T-cell (primary cell): ENCODE measurements at regions not wholly inside any gene's neighbourhood (a gene's known extent, or its start where the extent isn't known, plus 50 kb on each side); places are given as distances from the start of the nearest gene placed in this dataset.

ENCODE experiments used
- ATAC-seq, 4 experiments: fragments of 200-7000 bp in 3 of 4; fragments of 150-1000 bp in 1 of 4; cut with Tn5 transposase; replicated peaks in 1 of 4; 1 replicate in 3 of 4; 2 replicates in 1 of 4; pipeline ENCODE4 v1.10.0; 2021; ENCODE audit warnings: moderate library complexity in 3 of 4, mild to moderate bottlenecking in 2 of 4, moderate number of reproducible peaks in 1 of 4
- CTCF ChIA-PET, 2 donors: fragments of 300-600 bp; sonication (Branson Sonifier 250); formaldehyde crosslinking; loops; one replicate each; lab custom pipeline; 2022; ENCODE audit warnings: antibody characterized with exemption in 2 of 2; lab: Charles Lee
- POLR2A ChIA-PET, 2 donors: fragments of 300-600 bp; sonication (Branson Sonifier 250); formaldehyde crosslinking; loops; one replicate each; lab custom pipeline; 2022; ENCODE audit warnings: antibody characterized with exemption in 2 of 2; lab: Charles Lee
- DNase-seq, 35 experiments: peaks; one replicate each; pipeline versions ENCODE4 v3.0.0 to v3.0.0-alpha.2; 2013 to 2023
- H3K27ac ChIP-seq: one replicate; pipeline ENCODE4 v1.5.1; 2013; ENCODE audit warnings: low read length
- H3K27me3 ChIP-seq, 2 experiments: replicated peaks in 1 of 2; 1 replicate in 1 of 2; 2 replicates in 1 of 2; pipeline versions ENCODE4 v1.6.1 to v1.7.0; 2013; ENCODE audit warnings: low read length in 1 of 2, mixed read lengths in 1 of 2; ENCODE audit not compliant: control insufficient read depth in 2 of 2, insufficient read depth in 2 of 2; ENCODE audit errors: extremely low read depth in 1 of 2
- H3K36me3 ChIP-seq, 2 donors: 1 replicate in 1 of 2; 2 replicates in 1 of 2; pipeline versions ENCODE4 v1.6.1 to v1.7.0; 2013; ENCODE audit warnings: low read length in 1 of 2; ENCODE audit not compliant: control insufficient read depth in 2 of 2, insufficient read depth in 1 of 2; ENCODE audit errors: extremely low read depth in 1 of 2
- H3K4me1 ChIP-seq, 2 experiments: 1 replicate in 1 of 2; 2 replicates in 1 of 2; pipeline versions ENCODE4 v1.6.1 to v1.7.0; 2013; ENCODE audit warnings: low read length in 2 of 2, mixed read lengths in 1 of 2; ENCODE audit not compliant: insufficient read depth in 2 of 2, control insufficient read depth in 1 of 2; ENCODE audit errors: extremely low read depth in 1 of 2
- H3K4me3 ChIP-seq, 2 donors: 1 replicate in 1 of 2; 2 replicates in 1 of 2; pipeline versions ENCODE4 v1.5.1 to v1.7.0; 2013; ENCODE audit warnings: mild to moderate bottlenecking in 2 of 2, low read length in 1 of 2, moderate library complexity in 1 of 2; ENCODE audit not compliant: control insufficient read depth in 1 of 2; ENCODE audit errors: extremely low read depth in 1 of 2
- H3K9me3 ChIP-seq: 2 replicates; pipeline ENCODE4 v1.7.0; 2013
- H3K27ac Mint-ChIP-seq, 2 donors: one replicate each; pipeline ENCODE4 v1.8.0; 2020 to 2021; ENCODE audit warnings: mild to moderate bottlenecking in 2 of 2, mixed read lengths in 2 of 2
- H3K27me3 Mint-ChIP-seq, 2 donors: one replicate each; pipeline ENCODE4 v1.8.0; 2021 to 2022; ENCODE audit warnings: mixed read lengths in 2 of 2
- H3K36me3 Mint-ChIP-seq: one replicate; pipeline ENCODE4 v1.8.0; 2021; ENCODE audit warnings: mixed read lengths
- H3K4me1 Mint-ChIP-seq, 3 donors: one replicate each; pipeline ENCODE4 v1.8.0; 2020 to 2022; ENCODE audit warnings: mixed read lengths in 3 of 3, mild to moderate bottlenecking in 1 of 3
- H3K4me3 Mint-ChIP-seq, 3 donors: one replicate each; pipeline ENCODE4 v1.8.0; 2020 to 2022; ENCODE audit warnings: mild to moderate bottlenecking in 3 of 3, mixed read lengths in 3 of 3, moderate library complexity in 3 of 3
- H3K9me3 Mint-ChIP-seq, 3 donors: one replicate each; pipeline ENCODE4 v1.8.0; 2020 to 2022; ENCODE audit warnings: mixed read lengths in 3 of 3
- WGBS: methylation state at CpG from one replicate; pipeline ENCODE4 v1.1.5; 2013; ENCODE audit warnings: missing lambda C conversion rate; ENCODE audit not compliant: insufficient coverage; 5-methylcytosine and 5-hydroxymethylcytosine counted together

DNA sequence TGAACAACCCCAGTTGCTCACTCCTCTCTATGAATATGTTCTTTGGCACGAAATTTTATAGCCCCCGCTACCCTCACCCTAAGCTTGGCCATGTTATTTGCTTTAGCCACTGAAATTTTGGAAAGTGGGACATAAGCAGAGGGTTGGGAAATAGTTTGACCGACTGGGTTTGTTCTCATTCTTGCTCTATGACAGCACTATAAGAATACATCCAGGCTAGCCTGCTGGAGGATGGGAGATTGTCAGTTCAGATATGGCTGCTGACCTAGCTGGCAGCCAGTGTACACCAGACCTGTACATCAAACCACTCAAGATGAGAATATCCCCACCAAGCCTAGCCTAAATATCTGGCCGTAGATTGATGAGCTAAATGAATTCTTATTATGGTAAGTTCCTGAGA lies 298.1 kb downstream of the PDGFC start:
- CTCF ChIA-PET = no interaction called here
- no CpG with 5 or more reads among the region's 4 CpGs for WGBS

DNA sequence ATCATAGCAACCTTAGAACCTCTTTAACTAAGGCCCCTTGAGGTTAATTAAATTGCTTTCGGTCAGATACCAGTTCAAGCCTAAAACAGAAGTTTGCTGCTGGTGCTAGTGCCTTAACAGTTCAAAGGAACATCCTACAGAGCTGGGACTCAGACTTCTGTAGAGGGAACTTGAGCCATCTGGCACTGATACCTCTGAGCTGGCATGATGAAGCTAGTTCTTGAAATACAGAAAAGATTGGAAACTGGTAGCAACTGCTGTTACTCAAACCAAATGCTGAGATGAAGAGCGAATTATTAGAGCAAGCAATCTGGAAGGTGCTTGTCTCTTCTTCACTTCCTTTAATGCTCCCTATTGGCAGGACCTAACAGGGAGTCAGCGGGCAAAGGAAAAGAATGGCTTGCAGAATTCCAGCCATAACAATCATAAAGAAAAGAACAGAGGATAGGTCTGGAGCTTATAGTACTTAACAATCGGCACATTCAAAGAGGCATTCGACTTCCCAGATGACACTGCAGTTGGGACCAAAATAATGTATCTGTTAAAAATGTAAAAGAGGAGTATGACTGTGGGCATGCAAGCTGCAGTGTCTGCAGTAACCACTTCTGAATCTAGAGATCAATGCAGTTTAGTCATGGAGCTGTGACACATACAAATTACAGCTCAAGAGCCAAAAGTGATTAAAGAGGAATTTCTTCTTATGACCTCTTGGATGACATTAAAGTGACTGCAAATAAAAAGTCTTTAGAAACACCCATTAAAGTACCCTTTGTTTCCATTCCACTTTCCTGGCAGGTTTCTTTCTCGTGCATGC lies 298.9 kb downstream of the PDGFC start:
- CTCF ChIA-PET = no interaction called here
- ATAC-seq (no peak), DNase-seq (no peak)
- Mint-ChIP-seq H3K27ac (no peak overlapping the region), H3K9me3 (peaks cover 0 to 8% (median 3%) of the 10 kb centered on the region in 3 donors), H3K4me1 (no peaks in the 10 kb centered on the region), H3K4me3 (no peak overlapping the region), H3K27me3 (no peaks in the 10 kb centered on the region), H3K36me3 (no peaks in the 10 kb centered on the region)
- H3K4me1 ChIP-seq = no peaks in the 10 kb centered on the region
- POLR2A ChIA-PET = interaction anchor here in 1 of 2 donors (0.6 kb wide), 1 partner anchor 797 kb away, joined by 3 read pairs; no protein-coding TSS in a partner anchor
- H3K9me3 ChIP-seq = no peaks in the 10 kb centered on the region
- no peaks in the 10 kb centered on the region for H3K36me3 ChIP-seq
- no peak overlapping the region for H3K4me3 ChIP-seq
- H3K27me3 ChIP-seq = no peaks in the 10 kb centered on the region
- WGBS = 66% methylated on average over 2 of the region's 6 CpGs
- H3K27ac ChIP-seq = no peak overlapping the region

More for the DNA sequence above, 298.1 kb downstream of the PDGFC start:
- ATAC-seq (no peak), DNase-seq (no peak)
- Histone ChIP-seq H3K4me3 (no peak overlapping the region), H3K36me3 (no peaks in the 10 kb centered on the region), H3K9me3 (no peaks in the 10 kb centered on the region), H3K27ac (no peak overlapping the region), H3K4me1 (no peaks in the 10 kb centered on the region), H3K27me3 (no peaks in the 10 kb centered on the region)
- peaks cover 0 to 9% (median 3%) of the 10 kb centered on the region in 3 donors for H3K9me3 Mint-ChIP-seq
- no peak overlapping the region for H3K4me3 Mint-ChIP-seq
- POLR2A ChIA-PET = no interaction called here
- H3K4me1 Mint-ChIP-seq = no peaks in the 10 kb centered on the region
- H3K27ac Mint-ChIP-seq = no peak overlapping the region
- no peaks in the 10 kb centered on the region for H3K36me3 Mint-ChIP-seq
- no peaks in the 10 kb centered on the region for H3K27me3 Mint-ChIP-seq

DNA sequence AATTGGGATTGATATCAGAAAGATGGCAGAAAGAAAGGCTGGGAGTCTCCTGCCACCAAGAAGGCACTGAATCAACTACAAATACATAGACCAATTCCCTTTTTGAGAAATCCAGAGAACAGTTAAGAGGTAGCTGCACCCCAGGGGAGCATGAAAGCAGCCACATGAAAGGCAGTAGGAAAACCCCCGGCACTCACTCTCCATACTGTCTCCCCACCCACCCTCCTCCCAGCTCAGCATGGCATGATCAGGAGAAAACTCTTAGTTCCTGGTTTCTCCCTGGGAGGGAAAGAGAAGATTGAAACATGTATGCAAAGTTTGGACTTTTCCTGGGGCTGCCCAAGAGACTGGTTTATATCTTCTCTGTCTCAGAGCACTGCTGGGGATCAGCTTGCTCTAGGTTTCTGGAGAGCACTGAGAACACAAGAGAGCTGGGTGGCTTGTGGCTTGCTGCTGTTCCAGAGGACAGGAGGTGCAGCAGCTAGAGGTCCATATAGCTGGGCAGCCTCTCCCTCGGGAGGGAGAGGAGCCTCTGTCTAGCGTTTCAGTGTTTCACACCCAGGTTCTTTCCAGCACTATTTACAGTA lies 305.7 kb downstream of the PDGFC start:
- ChIA-PET POLR2A (no interaction called here), CTCF (no interaction called here)
- H3K36me3 ChIP-seq = no peaks in the 10 kb centered on the region
- H3K36me3 Mint-ChIP-seq = no peaks in the 10 kb centered on the region
- H3K4me1 Mint-ChIP-seq = no peaks in the 10 kb centered on the region
- no peak overlapping the region for H3K27ac Mint-ChIP-seq
- no peak overlapping the region for H3K27ac ChIP-seq
- no CpG with 5 or more reads among the region's 3 CpGs for WGBS
- H3K9me3 ChIP-seq = no peaks in the 10 kb centered on the region
- no peaks in the 10 kb centered on the region for H3K4me1 ChIP-seq
- no peaks in the 10 kb centered on the region for H3K27me3 ChIP-seq
- H3K9me3 Mint-ChIP-seq = peaks cover 0 to 5% (median 4%) of the 10 kb centered on the region in 3 donors
- no peaks in the 10 kb centered on the region for H3K27me3 Mint-ChIP-seq
- DNase-seq (no peak), ATAC-seq (no peak)
- H3K4me3 Mint-ChIP-seq = no peak overlapping the region
- H3K4me3 ChIP-seq = no peak overlapping the region

DNA sequence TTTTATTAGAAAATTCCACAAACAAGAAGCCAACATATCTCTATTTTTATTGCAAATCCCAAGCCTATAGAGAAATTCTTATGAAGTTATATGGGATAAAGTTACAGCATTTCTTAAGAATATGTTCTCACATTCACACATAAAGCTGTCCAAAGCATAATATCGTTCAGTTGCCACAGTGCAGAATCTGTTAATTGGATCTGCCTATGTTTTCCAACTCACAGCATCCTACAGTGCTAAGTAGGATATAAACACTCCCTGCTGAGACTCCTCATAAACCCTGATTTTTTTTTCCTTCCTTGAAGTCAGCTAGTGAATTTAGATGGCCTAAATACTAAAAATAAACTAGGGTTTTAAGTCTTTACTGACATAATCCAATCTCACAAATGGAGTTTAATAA lies 307.9 kb downstream of the PDGFC start:
- Histone ChIP-seq H3K36me3 (no peaks in the 10 kb centered on the region), H3K9me3 (no peaks in the 10 kb centered on the region), H3K4me3 (no peak overlapping the region), H3K27me3 (no peaks in the 10 kb centered on the region), H3K27ac (no peak overlapping the region), H3K4me1 (no peaks in the 10 kb centered on the region)
- no peak for DNase-seq
- Mint-ChIP-seq H3K4me3 (no peak overlapping the region), H3K27me3 (no peaks in the 10 kb centered on the region), H3K4me1 (no peaks in the 10 kb centered on the region), H3K36me3 (no peaks in the 10 kb centered on the region), H3K9me3 (peaks cover 0 to 4% (median 3%) of the 10 kb centered on the region in 3 donors), H3K27ac (no peak overlapping the region)
- CTCF ChIA-PET = no interaction called here
- WGBS = no CpG with 5 or more reads among the region's 1 CpG
- ATAC-seq = no peak
- POLR2A ChIA-PET = no interaction called here

DNA sequence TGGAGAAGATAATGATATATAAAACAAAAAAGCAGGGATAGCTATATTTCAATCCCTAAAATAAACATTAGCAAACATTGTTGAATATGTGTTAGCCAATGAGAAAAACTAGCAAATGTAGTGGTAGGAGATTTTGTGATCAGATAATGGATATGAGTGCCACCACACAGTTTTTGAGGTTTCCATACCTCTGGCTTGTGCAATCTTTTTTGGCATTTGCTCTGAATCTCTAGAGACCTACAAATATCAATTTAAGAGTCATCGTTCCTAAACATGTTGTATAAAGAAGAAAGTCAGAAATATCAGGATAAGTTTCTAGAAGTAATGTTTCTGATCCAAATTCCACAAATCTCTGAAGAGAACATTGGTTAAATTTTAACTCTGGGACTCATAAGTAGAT lies 308.7 kb downstream of the PDGFC start:
- ATAC-seq (no peak), DNase-seq (no peak)
- Mint-ChIP-seq H3K4me3 (no peak overlapping the region), H3K4me1 (no peaks in the 10 kb centered on the region), H3K36me3 (no peaks in the 10 kb centered on the region), H3K27me3 (no peaks in the 10 kb centered on the region), H3K27ac (no peak overlapping the region), H3K9me3 (peaks cover 3 to 4% (median 4%) of the 10 kb centered on the region in 3 donors)
- Histone ChIP-seq H3K4me3 (no peak overlapping the region), H3K4me1 (no peaks in the 10 kb centered on the region), H3K9me3 (no peaks in the 10 kb centered on the region), H3K27ac (no peak overlapping the region), H3K27me3 (no peaks in the 10 kb centered on the region), H3K36me3 (no peaks in the 10 kb centered on the region)
- POLR2A ChIA-PET = no interaction called here
- CTCF ChIA-PET = no interaction called here
- no CpG with 5 or more reads among the region's 1 CpG for WGBS

- Histone ChIP-seq H3K4me1 (no peaks in the 10 kb centered on the region), H3K27ac (no peak overlapping the region), H3K4me3 (no peak overlapping the region), H3K9me3 (no peaks in the 10 kb centered on the region), H3K36me3 (no peaks in the 10 kb centered on the region), H3K27me3 (no peaks in the 10 kb centered on the region)
- Mint-ChIP-seq H3K4me1 (no peaks in the 10 kb centered on the region), H3K27me3 (no peaks in the 10 kb centered on the region), H3K27ac (no peak overlapping the region), H3K9me3 (peaks cover 4 to 8% (median 6%) of the 10 kb centered on the region in 3 donors), H3K36me3 (no peaks in the 10 kb centered on the region), H3K4me3 (no peak overlapping the region)
- ATAC-seq = no peak
- ChIA-PET POLR2A (no interaction called here), CTCF (interaction anchor here in 1 of 2 donors (0.6 kb wide), 1 partner anchor 1283 kb away, joined by 3 read pairs; no protein-coding TSS in a partner anchor)
- no CpG with 5 or more reads among the region's 1 CpG for WGBS
- DNase-seq = no peak
Observed at GRCh38 chr4:156661555-156661954, 310.0 kb downstream of the PDGFC start.
